ENCODE measurements at regions not wholly inside any gene's neighbourhood (a gene's known extent, or its start where the extent isn't known, plus 50 kb on each side); places are given as distances from the start of the nearest gene placed in this dataset.

GRCh38 chr12:5191803-5192538 lies 148.3 kb downstream of the KCNA5 start:
- Histone ChIP-seq H3K4me3 (ENCODE audit: low read depth, low read length, poor library complexity, severe bottlenecking) (no peak overlapping the region), H3K27ac (ENCODE audit: low read depth, low read length, poor library complexity, severe bottlenecking) (no peak overlapping the region), H3K4me1 (ENCODE audit: insufficient read depth, low read length, severe bottlenecking) (no peaks in the 10 kb centered on the region), H3K9me2 (ENCODE audit: low read depth, low read length) (no peaks in the 10 kb centered on the region), H3K36me3 (ENCODE audit: insufficient read depth, low read length) (no peaks in the 10 kb centered on the region), H3K4me2 (ENCODE audit: low read length) (no peak overlapping the region), H3K9me3 (ENCODE audit: low read length) (no peaks in the 10 kb centered on the region), H2AFZ (ENCODE audit: low read length) (no peak overlapping the region), H3F3A (ENCODE audit: insufficient read depth, low read length) (no peaks in the 10 kb centered on the region), H3K9ac (ENCODE audit: low read length) (no peak overlapping the region), H4K20me1 (ENCODE audit: insufficient read depth, low read length) (no peaks in the 10 kb centered on the region), H3K27me3 (ENCODE audit: insufficient read depth, low read length) (no peaks in the 10 kb centered on the region), H3K79me2 (ENCODE audit: insufficient read depth, low read length) (no peaks in the 10 kb centered on the region)
- TF ChIP-seq EZH2 (IDR thresholded peaks at IDR 0.05; ENCODE audit: borderline replicate concordance, low read length) (no peak), CTCF (IDR thresholded peaks at IDR 0.05; ENCODE audit: low read length) (no peak)

- no peak overlapping the region for H3K4me3 ChIP-seq (ENCODE audit: low read depth, low read length, poor library complexity, severe bottlenecking)
- H3K36me3 ChIP-seq (ENCODE audit: insufficient read depth, low read length): no peaks in the 10 kb centered on the region
- no peaks in the 10 kb centered on the region for H4K20me1 ChIP-seq (ENCODE audit: insufficient read depth, low read length)
- no peaks in the 10 kb centered on the region for H3K27me3 ChIP-seq (ENCODE audit: insufficient read depth, low read length)
- H3K9me3 ChIP-seq (ENCODE audit: low read length): no peaks in the 10 kb centered on the region
- H3F3A ChIP-seq (ENCODE audit: insufficient read depth, low read length): no peaks in the 10 kb centered on the region
- H3K4me2 ChIP-seq (ENCODE audit: low read length): no peak overlapping the region
- H3K9me2 ChIP-seq (ENCODE audit: low read depth, low read length): no peaks in the 10 kb centered on the region
- no peak overlapping the region for H3K27ac ChIP-seq (ENCODE audit: low read depth, low read length, poor library complexity, severe bottlenecking)
- H2AFZ ChIP-seq (ENCODE audit: low read length): no peak overlapping the region
- H3K4me1 ChIP-seq (ENCODE audit: insufficient read depth, low read length, severe bottlenecking): no peaks in the 10 kb centered on the region
- H3K79me2 ChIP-seq (ENCODE audit: insufficient read depth, low read length): no peaks in the 10 kb centered on the region
- TF ChIP-seq EZH2 (IDR thresholded peaks at IDR 0.05; ENCODE audit: borderline replicate concordance, low read length): no peak
- no peak for TF ChIP-seq CTCF (IDR thresholded peaks at IDR 0.05; ENCODE audit: low read length)
- no peak overlapping the region for H3K9ac ChIP-seq (ENCODE audit: low read length)
Observed at GRCh38 chr12:5192726-5193125, 149.0 kb downstream of the KCNA5 start.

GRCh38 chr12:5194306-5194705 lies 150.6 kb downstream of the KCNA5 start:
- Histone ChIP-seq H3K27ac (ENCODE audit: low read depth, low read length, poor library complexity, severe bottlenecking) (no peak overlapping the region), H3K9ac (ENCODE audit: low read length) (no peak overlapping the region), H3K36me3 (ENCODE audit: insufficient read depth, low read length) (no peaks in the 10 kb centered on the region), H3K9me2 (ENCODE audit: low read depth, low read length) (no peaks in the 10 kb centered on the region), H3F3A (ENCODE audit: insufficient read depth, low read length) (no peaks in the 10 kb centered on the region), H3K79me2 (ENCODE audit: insufficient read depth, low read length) (no peaks in the 10 kb centered on the region), H4K20me1 (ENCODE audit: insufficient read depth, low read length) (no peaks in the 10 kb centered on the region), H3K27me3 (ENCODE audit: insufficient read depth, low read length) (no peaks in the 10 kb centered on the region), H3K4me1 (ENCODE audit: insufficient read depth, low read length, severe bottlenecking) (no peaks in the 10 kb centered on the region), H3K9me3 (ENCODE audit: low read length) (no peaks in the 10 kb centered on the region), H3K4me3 (ENCODE audit: low read depth, low read length, poor library complexity, severe bottlenecking) (no peak overlapping the region), H3K4me2 (ENCODE audit: low read length) (no peak overlapping the region), H2AFZ (ENCODE audit: low read length) (no peak overlapping the region)
- TF ChIP-seq EZH2 (IDR thresholded peaks at IDR 0.05; ENCODE audit: borderline replicate concordance, low read length) (no peak), CTCF (IDR thresholded peaks at IDR 0.05; ENCODE audit: low read length) (no peak)
